Neural progenitor cell (in vitro differentiated cells): ENCODE measurements at regions not wholly inside any gene's neighbourhood (a gene's known extent, or its start where the extent isn't known, plus 50 kb on each side); places are given as distances from the start of the nearest gene placed in this dataset.

Source experiments
- EZH2 ChIP-seq: fragments of 200-600 bp; sonication (generic); IDR thresholded peaks from 2 replicates; pipeline ENCODE4 v1.6.1; 2017; ENCODE audit warnings: antibody characterized with exemption, mild to moderate bottlenecking, moderate library complexity
- EZH2phosphoT487 ChIP-seq: fragments of 200-600 bp; sonication (generic); IDR thresholded peaks from 2 replicates; pipeline ENCODE4 v1.6.1; 2017; ENCODE audit warnings: antibody characterized with exemption
- TF ChIP-seq, protein P1 (sequence below): fragments of 200-600 bp; sonication (generic); IDR thresholded peaks from 2 replicates; pipeline ENCODE4 v1.5.1; 2017; ENCODE audit warnings: antibody characterized with exemption, mild to moderate bottlenecking

GRCh38 chr1:121448851-121449250 is 264.1 kb downstream of the SRGAP2C start:
- TF ChIP-seq EZH2, result no peak
- TF ChIP-seq, protein P1, sequence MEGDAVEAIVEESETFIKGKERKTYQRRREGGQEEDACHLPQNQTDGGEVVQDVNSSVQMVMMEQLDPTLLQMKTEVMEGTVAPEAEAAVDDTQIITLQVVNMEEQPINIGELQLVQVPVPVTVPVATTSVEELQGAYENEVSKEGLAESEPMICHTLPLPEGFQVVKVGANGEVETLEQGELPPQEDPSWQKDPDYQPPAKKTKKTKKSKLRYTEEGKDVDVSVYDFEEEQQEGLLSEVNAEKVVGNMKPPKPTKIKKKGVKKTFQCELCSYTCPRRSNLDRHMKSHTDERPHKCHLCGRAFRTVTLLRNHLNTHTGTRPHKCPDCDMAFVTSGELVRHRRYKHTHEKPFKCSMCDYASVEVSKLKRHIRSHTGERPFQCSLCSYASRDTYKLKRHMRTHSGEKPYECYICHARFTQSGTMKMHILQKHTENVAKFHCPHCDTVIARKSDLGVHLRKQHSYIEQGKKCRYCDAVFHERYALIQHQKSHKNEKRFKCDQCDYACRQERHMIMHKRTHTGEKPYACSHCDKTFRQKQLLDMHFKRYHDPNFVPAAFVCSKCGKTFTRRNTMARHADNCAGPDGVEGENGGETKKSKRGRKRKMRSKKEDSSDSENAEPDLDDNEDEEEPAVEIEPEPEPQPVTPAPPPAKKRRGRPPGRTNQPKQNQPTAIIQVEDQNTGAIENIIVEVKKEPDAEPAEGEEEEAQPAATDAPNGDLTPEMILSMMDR, result no peak
- TF ChIP-seq EZH2phosphoT487, result no peak
